GM23338 (cell line): ENCODE measurements at regions not wholly inside any gene's neighbourhood (a gene's known extent, or its start where the extent isn't known, plus 50 kb on each side); places are given as distances from the start of the nearest gene placed in this dataset.
A peak's percentile ranks its signal among the peaks of the same experiment; 100 is the strongest.

ENCODE experiments used
- ATAC-seq: fragments of 200-7000 bp; cut with Tn5 transposase; 3 replicates; pipeline ENCODE4 v1.9.1; 2020
- DNase-seq: peaks from one replicate; pipeline ENCODE4 v3.0.0-alpha.2; 2015; ENCODE audit warnings: low spot score
- H2AFZ ChIP-seq: fragments of 200-600 bp; sonication (generic); 2 replicates; pipeline ENCODE4 v1.8.0; 2016; ENCODE audit warnings: antibody characterized with exemption, mild to moderate bottlenecking, moderate library complexity
- H3F3A ChIP-seq: fragments of 200-600 bp; sonication (generic); replicated peaks from 2 replicates; pipeline ENCODE4 v1.8.0; 2017; ENCODE audit warnings: antibody characterized with exemption, mixed run types, low read depth
- H3K27ac ChIP-seq: fragments of 200-600 bp; sonication (generic); 2 replicates; pipeline ENCODE4 v1.6.1; 2016; ENCODE audit warnings: low read depth
- H3K27me3 ChIP-seq: fragments of 200-600 bp; sonication (generic); 2 replicates; pipeline ENCODE4 v1.8.0; 2016; ENCODE audit warnings: mild to moderate bottlenecking, mixed run types, moderate library complexity; ENCODE audit not compliant: insufficient read depth
- H3K36me3 ChIP-seq: fragments of 200-600 bp; sonication (generic); 2 replicates; pipeline ENCODE4 v1.8.0; 2016; ENCODE audit warnings: mild to moderate bottlenecking; ENCODE audit not compliant: insufficient read depth
- H3K4me1 ChIP-seq: fragments of 200-600 bp; sonication (generic); 2 replicates; pipeline ENCODE4 v1.8.0; 2016; ENCODE audit warnings: mild to moderate bottlenecking, moderate library complexity; ENCODE audit not compliant: insufficient read depth
- H3K4me2 ChIP-seq: fragments of 200-600 bp; sonication (generic); 2 replicates; pipeline ENCODE4 v1.7.1; 2017; ENCODE audit warnings: mixed run types
- H3K4me3 ChIP-seq: fragments of 200-600 bp; sonication (generic); 2 replicates; pipeline ENCODE4 v1.6.1; 2016; ENCODE audit warnings: mixed run types
- H3K79me2 ChIP-seq: fragments of 200-600 bp; sonication (generic); replicated peaks from 2 replicates; pipeline ENCODE4 v1.8.0; 2017; ENCODE audit warnings: mild to moderate bottlenecking; ENCODE audit not compliant: insufficient read depth
- H3K9me2 ChIP-seq: fragments of 200-600 bp; sonication (generic); 2 replicates; pipeline ENCODE4 v1.8.0; 2017; ENCODE audit not compliant: insufficient read depth
- H4K20me1 ChIP-seq: fragments of 200-600 bp; sonication (generic); replicated peaks from 2 replicates; pipeline ENCODE4 v1.8.0; 2017; ENCODE audit warnings: mild to moderate bottlenecking; ENCODE audit not compliant: insufficient read depth
- H3K27ac Mint-ChIP-seq: 2 replicates; pipeline ENCODE4 v1.8.0; 2020; ENCODE audit warnings: inconsistent platforms, mild to moderate bottlenecking, moderate library complexity, mixed read lengths
- H3K27me3 Mint-ChIP-seq: 3 replicates; pipeline ENCODE4 v1.8.0; 2022; ENCODE audit warnings: low read depth, mild to moderate bottlenecking, moderate library complexity, mixed read lengths, inconsistent platforms; ENCODE audit not compliant: insufficient read depth, poor library complexity
- H3K36me3 Mint-ChIP-seq: 3 replicates; pipeline ENCODE4 v1.8.0; 2021; ENCODE audit warnings: low read depth, mild to moderate bottlenecking, inconsistent platforms, moderate library complexity, mixed read lengths
- H3K4me1 Mint-ChIP-seq: 3 replicates; pipeline ENCODE4 v1.8.0; 2020; ENCODE audit warnings: mild to moderate bottlenecking, inconsistent platforms, mixed read lengths
- H3K4me3 Mint-ChIP-seq: 3 replicates; pipeline ENCODE4 v1.8.0; 2021; ENCODE audit warnings: moderate library complexity, mild to moderate bottlenecking, inconsistent platforms, mixed read lengths
- H3K9me3 Mint-ChIP-seq: 3 replicates; pipeline ENCODE4 v1.8.0; 2020; ENCODE audit warnings: moderate library complexity, mild to moderate bottlenecking, inconsistent platforms, mixed read lengths
- CREB1 ChIP-seq: fragments of 250-450 bp; sonication (Bioruptor Pico); IDR thresholded peaks from 2 replicates; pipeline ENCODE4 v1.5.0; 2020; ENCODE audit warnings: low read depth, mild to moderate bottlenecking, moderate library complexity
- ETS1 ChIP-seq: IDR thresholded peaks from 2 replicates; pipeline ENCODE4 v1.6.1; 2016; ENCODE audit warnings: antibody characterized with exemption
- EZH2 ChIP-seq: fragments of 200-600 bp; sonication (generic); IDR thresholded peaks from one replicate; pipeline ENCODE4 v1.8.0; 2017; ENCODE audit warnings: antibody characterized with exemption, mild to moderate bottlenecking, low read depth; ENCODE audit not compliant: unreplicated experiment
- EZH2phosphoT487 ChIP-seq: fragments of 200-600 bp; sonication (generic); IDR thresholded peaks from one replicate; pipeline ENCODE4 v1.8.1; 2018; ENCODE audit warnings: antibody characterized with exemption; ENCODE audit not compliant: unreplicated experiment
- JUNB ChIP-seq: IDR thresholded peaks from one replicate; pipeline ENCODE4 v1.6.1; 2016; ENCODE audit warnings: antibody characterized with exemption; ENCODE audit not compliant: unreplicated experiment
- NANOG ChIP-seq: IDR thresholded peaks from 2 replicates; pipeline ENCODE4 v1.6.1; 2016; ENCODE audit warnings: antibody characterized with exemption, borderline replicate concordance
- POLR2AphosphoS5 ChIP-seq: IDR thresholded peaks from 2 replicates; pipeline ENCODE4 v1.6.1; 2016; ENCODE audit warnings: antibody characterized with exemption, low read depth
- STAT1 ChIP-seq: IDR thresholded peaks from one replicate; pipeline ENCODE4 v1.6.1; 2016; ENCODE audit warnings: antibody characterized with exemption; ENCODE audit not compliant: unreplicated experiment
- ZNF114 ChIP-seq: fragments of 250-450 bp; sonication (Bioruptor Pico); IDR thresholded peaks from 2 replicates; pipeline ENCODE4 v1.5.0; 2020; ENCODE audit warnings: mild to moderate bottlenecking, moderate library complexity
- TF ChIP-seq, protein P1 (sequence below), 2 experiments: fragments of 200-600 bp in 1 of 2; sonication (generic) in 1 of 2; conservative IDR thresholded peaks; 2 replicates each; pipeline versions ENCODE4 v1.5.1 to v1.6.1; 2016 to 2017; ENCODE audit warnings: antibody characterized with exemption in 2 of 2, low read depth in 2 of 2, mild to moderate bottlenecking in 2 of 2, moderate library complexity in 1 of 2
- TF ChIP-seq, protein P2 (sequence below): IDR thresholded peaks from one replicate; pipeline ENCODE4 v1.6.1; 2018; ENCODE audit warnings: antibody characterized with exemption; ENCODE audit not compliant: unreplicated experiment

GRCh38 chr11:39365809-39366436 lies 2093.5 kb downstream of the LRRC4C start:
- ATAC-seq, result peak; percentile 56
- Histone ChIP-seq H3K79me2 (no peaks in the 10 kb centered on the region), H2AFZ (no peak overlapping the region), H3K36me3 (no peaks in the 10 kb centered on the region), H3K4me3 (no peak overlapping the region), H3K4me1 (no peaks in the 10 kb centered on the region), H3K27ac (no peak overlapping the region), H3K27me3 (no peaks in the 10 kb centered on the region), H4K20me1 (no peaks in the 10 kb centered on the region), H3F3A (no peaks in the 10 kb centered on the region), H3K4me2 (no peak overlapping the region), H3K9me2 (no peaks in the 10 kb centered on the region)
- no peaks in the 10 kb centered on the region for H3K4me1 Mint-ChIP-seq
- H3K27ac Mint-ChIP-seq, result no peak overlapping the region
- no peaks in the 10 kb centered on the region for H3K9me3 Mint-ChIP-seq
- peak; percentile 26 for DNase-seq
- H3K36me3 Mint-ChIP-seq, result no peaks in the 10 kb centered on the region
- H3K27me3 Mint-ChIP-seq, result no peaks in the 10 kb centered on the region
- H3K4me3 Mint-ChIP-seq, result no peak overlapping the region
- no peak for TF ChIP-seq POLR2AphosphoS5
- no peak for TF ChIP-seq JUNB
- TF ChIP-seq ETS1, result no peak
- TF ChIP-seq, protein P1, sequence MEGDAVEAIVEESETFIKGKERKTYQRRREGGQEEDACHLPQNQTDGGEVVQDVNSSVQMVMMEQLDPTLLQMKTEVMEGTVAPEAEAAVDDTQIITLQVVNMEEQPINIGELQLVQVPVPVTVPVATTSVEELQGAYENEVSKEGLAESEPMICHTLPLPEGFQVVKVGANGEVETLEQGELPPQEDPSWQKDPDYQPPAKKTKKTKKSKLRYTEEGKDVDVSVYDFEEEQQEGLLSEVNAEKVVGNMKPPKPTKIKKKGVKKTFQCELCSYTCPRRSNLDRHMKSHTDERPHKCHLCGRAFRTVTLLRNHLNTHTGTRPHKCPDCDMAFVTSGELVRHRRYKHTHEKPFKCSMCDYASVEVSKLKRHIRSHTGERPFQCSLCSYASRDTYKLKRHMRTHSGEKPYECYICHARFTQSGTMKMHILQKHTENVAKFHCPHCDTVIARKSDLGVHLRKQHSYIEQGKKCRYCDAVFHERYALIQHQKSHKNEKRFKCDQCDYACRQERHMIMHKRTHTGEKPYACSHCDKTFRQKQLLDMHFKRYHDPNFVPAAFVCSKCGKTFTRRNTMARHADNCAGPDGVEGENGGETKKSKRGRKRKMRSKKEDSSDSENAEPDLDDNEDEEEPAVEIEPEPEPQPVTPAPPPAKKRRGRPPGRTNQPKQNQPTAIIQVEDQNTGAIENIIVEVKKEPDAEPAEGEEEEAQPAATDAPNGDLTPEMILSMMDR (conservative IDR thresholded peaks at IDR 0.05; ENCODE audit: low read depth in 2 of 2), result peak; percentile 23 to 49; a peak in 3 of 4 replicates
- no peak for TF ChIP-seq STAT1

DNA sequence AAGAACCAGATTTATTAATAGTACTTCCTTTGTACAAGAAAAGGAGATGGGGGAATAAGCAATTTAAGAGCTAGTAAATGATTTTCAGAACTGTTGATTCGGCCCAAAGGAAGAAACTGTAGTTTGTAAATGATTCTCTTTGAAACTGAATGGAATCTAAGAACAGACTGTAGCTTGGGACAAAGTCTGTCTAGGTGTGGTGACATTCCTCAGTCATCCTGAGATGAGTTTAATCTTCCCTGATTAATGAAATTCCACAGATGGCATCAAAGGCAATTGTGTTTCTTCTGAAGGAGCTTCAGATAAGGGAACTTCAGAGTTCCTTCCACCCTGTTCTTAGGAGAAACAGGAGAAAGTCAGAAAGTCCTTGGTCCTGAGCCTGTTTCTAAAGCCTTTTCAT lies 2095.9 kb downstream of the LRRC4C start:
- H3K4me3 ChIP-seq, result no peak overlapping the region
- no peak overlapping the region for H3K27ac ChIP-seq
- no peaks in the 10 kb centered on the region for H3K27me3 ChIP-seq
- no peaks in the 10 kb centered on the region for H3K4me1 ChIP-seq
- H2AFZ ChIP-seq, result no peak overlapping the region
- no peaks in the 10 kb centered on the region for H3K36me3 Mint-ChIP-seq
- H3K27ac Mint-ChIP-seq, result no peak overlapping the region
- H3K9me3 Mint-ChIP-seq, result no peaks in the 10 kb centered on the region
- no peaks in the 10 kb centered on the region for H3K4me1 Mint-ChIP-seq
- no peaks in the 10 kb centered on the region for H3F3A ChIP-seq
- no peak for ATAC-seq
- H3K4me3 Mint-ChIP-seq, result no peak overlapping the region
- H3K79me2 ChIP-seq, result no peaks in the 10 kb centered on the region
- DNase-seq, result no peak
- no peaks in the 10 kb centered on the region for H3K27me3 Mint-ChIP-seq
- no peak overlapping the region for H3K4me2 ChIP-seq
- no peaks in the 10 kb centered on the region for H3K9me2 ChIP-seq
- H3K36me3 ChIP-seq, result no peaks in the 10 kb centered on the region
- no peaks in the 10 kb centered on the region for H4K20me1 ChIP-seq
- TF ChIP-seq ETS1, result no peak
- TF ChIP-seq STAT1, result no peak
- no peak for TF ChIP-seq ZNF114
- no peak for TF ChIP-seq CREB1
- no peak for TF ChIP-seq EZH2phosphoT487
- TF ChIP-seq POLR2AphosphoS5, result no peak
- TF ChIP-seq, protein P2, sequence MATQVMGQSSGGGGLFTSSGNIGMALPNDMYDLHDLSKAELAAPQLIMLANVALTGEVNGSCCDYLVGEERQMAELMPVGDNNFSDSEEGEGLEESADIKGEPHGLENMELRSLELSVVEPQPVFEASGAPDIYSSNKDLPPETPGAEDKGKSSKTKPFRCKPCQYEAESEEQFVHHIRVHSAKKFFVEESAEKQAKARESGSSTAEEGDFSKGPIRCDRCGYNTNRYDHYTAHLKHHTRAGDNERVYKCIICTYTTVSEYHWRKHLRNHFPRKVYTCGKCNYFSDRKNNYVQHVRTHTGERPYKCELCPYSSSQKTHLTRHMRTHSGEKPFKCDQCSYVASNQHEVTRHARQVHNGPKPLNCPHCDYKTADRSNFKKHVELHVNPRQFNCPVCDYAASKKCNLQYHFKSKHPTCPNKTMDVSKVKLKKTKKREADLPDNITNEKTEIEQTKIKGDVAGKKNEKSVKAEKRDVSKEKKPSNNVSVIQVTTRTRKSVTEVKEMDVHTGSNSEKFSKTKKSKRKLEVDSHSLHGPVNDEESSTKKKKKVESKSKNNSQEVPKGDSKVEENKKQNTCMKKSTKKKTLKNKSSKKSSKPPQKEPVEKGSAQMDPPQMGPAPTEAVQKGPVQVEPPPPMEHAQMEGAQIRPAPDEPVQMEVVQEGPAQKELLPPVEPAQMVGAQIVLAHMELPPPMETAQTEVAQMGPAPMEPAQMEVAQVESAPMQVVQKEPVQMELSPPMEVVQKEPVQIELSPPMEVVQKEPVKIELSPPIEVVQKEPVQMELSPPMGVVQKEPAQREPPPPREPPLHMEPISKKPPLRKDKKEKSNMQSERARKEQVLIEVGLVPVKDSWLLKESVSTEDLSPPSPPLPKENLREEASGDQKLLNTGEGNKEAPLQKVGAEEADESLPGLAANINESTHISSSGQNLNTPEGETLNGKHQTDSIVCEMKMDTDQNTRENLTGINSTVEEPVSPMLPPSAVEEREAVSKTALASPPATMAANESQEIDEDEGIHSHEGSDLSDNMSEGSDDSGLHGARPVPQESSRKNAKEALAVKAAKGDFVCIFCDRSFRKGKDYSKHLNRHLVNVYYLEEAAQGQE, result no peak
- TF ChIP-seq, protein P1 (conservative IDR thresholded peaks at IDR 0.05; ENCODE audit: low read depth in 2 of 2), result no peak
- TF ChIP-seq EZH2, result no peak
- no peak for TF ChIP-seq NANOG
